GM12878 (cell line): ENCODE measurements at regions not wholly inside any gene's neighbourhood (a gene's known extent, or its start where the extent isn't known, plus 50 kb on each side); places are given as distances from the start of the nearest gene placed in this dataset.

ENCODE experiments used
- ATAC-seq: fragments of 200-7000 bp; cut with Tn5 transposase; 3 replicates; pipeline ENCODE4 v1.9.1; 2020; ENCODE audit warnings: mild to moderate bottlenecking, moderate library complexity
- BruUV-seq: library from RNA; stranded (reverse); fragments of 400-500 nt; replicated peaks from 2 replicates; lab custom pipeline; 2021; lab: Mats Ljungman, UMichigan
- CTCF ChIA-PET: fragments of 300-600 bp; sonication (Branson Sonifier 250); formaldehyde crosslinking; extraction: SDS; loops from one replicate; lab custom pipeline; 2021; ENCODE audit warnings: inconsistent platforms; lab: Yijun Ruan, JAX
- POLR2A ChIA-PET: fragments of 350-600 bp; formaldehyde crosslinking; extraction: SDS; loops from one replicate; lab custom pipeline; 2021; ENCODE audit warnings: inconsistent platforms; lab: Charles Lee
- RAD21 ChIA-PET: fragments of 300-600 bp; sonication (Branson Sonifier 250); formaldehyde crosslinking; loops from one replicate; lab custom pipeline; 2023; ENCODE audit warnings: antibody characterized with exemption; ENCODE audit not compliant: unreplicated experiment; lab: Charles Lee
- SMC1A ChIA-PET: fragments of 300-600 bp; sonication (Branson Sonifier 250); formaldehyde crosslinking; loops from one replicate; lab custom pipeline; 2023; ENCODE audit not compliant: unreplicated experiment, uncharacterized antibody; lab: Charles Lee
- DNase-seq: peaks from one replicate; pipeline ENCODE4 v3.0.0-alpha.2; 2011; ENCODE audit warnings: low read depth, low spot score
- FAIRE-seq: peaks from 3 replicates; lab custom pipeline; 2011; peaks lifted over from hg19 to GRCh38; lab: Jason Lieb, UNC
- H2AFZ ChIP-seq: 2 replicates; pipeline ENCODE4 v1.6.0; 2011; ENCODE audit warnings: low read depth, low read length, control low read depth; ENCODE audit not compliant: control insufficient read depth
- H3K27ac ChIP-seq: 2 replicates; pipeline ENCODE4 v1.5.1; 2011; ENCODE audit warnings: control low read depth; ENCODE audit not compliant: control insufficient read depth, insufficient read depth
- H3K27me3 ChIP-seq, 2 experiments: replicated peaks in 1 of 2; 2 replicates each; pipeline versions ENCODE4 v1.6.0 to v1.6.1; 2011; ENCODE audit warnings: low read length in 1 of 2; ENCODE audit not compliant: control insufficient read depth in 2 of 2, insufficient read depth in 2 of 2
- H3K36me3 ChIP-seq, 2 experiments: 2 replicates each; pipeline ENCODE4 v1.5.1; 2011; ENCODE audit warnings: low read length in 1 of 2; ENCODE audit not compliant: control insufficient read depth in 2 of 2, insufficient read depth in 2 of 2
- H3K4me1 ChIP-seq: 2 replicates; pipeline ENCODE4 v1.6.1; 2011; ENCODE audit warnings: mild to moderate bottlenecking, low read length, moderate library complexity, mixed read lengths; ENCODE audit not compliant: control insufficient read depth, insufficient read depth
- H3K4me2 ChIP-seq: 2 replicates; pipeline ENCODE4 v1.6.0; 2011; ENCODE audit warnings: control low read depth; ENCODE audit not compliant: control insufficient read depth, insufficient read depth
- H3K4me3 ChIP-seq: fragments of 200-600 bp; sonication (generic); 2 replicates; pipeline ENCODE4 v1.5.1; 2016
- H3K79me2 ChIP-seq: 2 replicates; pipeline ENCODE4 v1.6.0; 2011; ENCODE audit warnings: low read length; ENCODE audit not compliant: control insufficient read depth, insufficient read depth
- H3K9ac ChIP-seq: 2 replicates; pipeline ENCODE4 v1.8.0; 2011; ENCODE audit warnings: low read length, control low read depth, mixed read lengths; ENCODE audit not compliant: control insufficient read depth, insufficient read depth
- H3K9me3 ChIP-seq: replicated peaks from 3 replicates; pipeline ENCODE4 v1.5.1; 2011; ENCODE audit warnings: mild to moderate bottlenecking, low read length; ENCODE audit not compliant: control insufficient read depth, insufficient read depth
- H4K20me1 ChIP-seq: 2 replicates; pipeline ENCODE4 v1.6.0; 2011; ENCODE audit not compliant: control insufficient read depth, insufficient read depth
- HDAC6 ChIP-seq: fragments of 200-600 bp; sonication (generic); IDR thresholded peaks from one replicate; pipeline ENCODE4 v1.8.0; 2017; ENCODE audit warnings: antibody characterized with exemption; ENCODE audit not compliant: unreplicated experiment
- MYC ChIP-seq: IDR thresholded peaks from 2 replicates; pipeline ENCODE4 v1.6.1; 2011; ENCODE audit warnings: mild to moderate bottlenecking, low read length, moderate library complexity, inconsistent platforms; ENCODE audit not compliant: insufficient read depth, insufficient replicate concordance, insufficient read length, severe bottlenecking
- NR2C1 ChIP-seq: fragments of 450-650 bp; IDR thresholded peaks from 2 replicates; pipeline ENCODE4 v1.6.1; 2017; ENCODE audit warnings: antibody characterized with exemption, mild to moderate bottlenecking, moderate library complexity
- TCF3 ChIP-seq: IDR thresholded peaks from 2 replicates; pipeline ENCODE4 v1.6.1; 2012; ENCODE audit warnings: low read depth, mild to moderate bottlenecking, low read length, borderline replicate concordance; ENCODE audit not compliant: insufficient read depth
- YBX1 ChIP-seq: fragments of 450-650 bp; IDR thresholded peaks from 2 replicates; pipeline ENCODE4 v1.6.1; 2016; ENCODE audit warnings: antibody characterized with exemption
- ZSCAN29 ChIP-seq: fragments of 450-650 bp; IDR thresholded peaks from 2 replicates; pipeline ENCODE4 v1.6.1; 2017; ENCODE audit warnings: mild to moderate bottlenecking, moderate library complexity
- WGBS: methylation state at CpG from one replicate; pipeline ENCODE4 v1.1.6; 2016; ENCODE audit warnings: low lambda C conversion rate; ENCODE audit not compliant: insufficient replicate concordance, insufficient coverage; ENCODE audit errors: missing lambda C conversion rate; 5-methylcytosine and 5-hydroxymethylcytosine counted together
- in situ Hi-C: fragments of 300-500 bp; cut with MboI; formaldehyde crosslinking; loops from 9 replicates; pipeline ENCODE4 v1.14.3; 2018; ENCODE audit warnings: mixed read lengths
- intact Hi-C: fragments of 100-400 bp; cut with micrococcal nuclease; formaldehyde crosslinking; loops from one replicate; pipeline ENCODE4 v1.14.2; 2022; ENCODE audit not compliant: unreplicated experiment
- TF ChIP-seq, protein P1 (sequence below): fragments of 450-650 bp; formaldehyde crosslinking; IDR thresholded peaks from 2 replicates; pipeline ENCODE4 v1.4.0; 2022; ENCODE audit warnings: mild to moderate bottlenecking, moderate library complexity
- TF ChIP-seq, protein P2 (sequence below): IDR thresholded peaks from 2 replicates; pipeline ENCODE4 v1.6.1; 2012; ENCODE audit warnings: low read depth, low read length, improper control_type of control experiment
- TF ChIP-seq, protein P3 (sequence below): IDR thresholded peaks from 2 replicates; pipeline ENCODE4 v1.6.1; 2011; ENCODE audit warnings: mild to moderate bottlenecking, low read depth, low read length, moderate library complexity; ENCODE audit not compliant: insufficient replicate concordance

DNA sequence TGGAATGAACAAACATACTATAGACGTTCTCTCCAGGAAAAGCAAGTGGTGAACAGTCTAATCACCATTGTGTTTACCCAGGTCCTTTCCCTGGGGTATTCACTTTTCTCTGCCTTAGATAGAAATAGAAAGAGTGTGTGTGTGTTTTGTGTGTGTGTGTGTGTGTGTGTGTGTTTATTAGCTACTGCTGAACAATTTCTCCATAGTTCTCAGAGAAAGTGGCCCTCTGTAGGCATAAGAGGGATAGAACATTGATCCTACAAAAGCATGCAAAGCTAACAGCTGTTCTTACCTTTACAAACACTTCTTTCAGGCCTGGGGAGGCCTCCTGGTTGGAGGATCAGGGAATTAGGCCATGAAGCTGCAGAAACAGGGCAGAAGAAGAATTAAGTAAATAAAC is 665.7 kb upstream of the TBX3 start:
- ATAC-seq = no peak

More for the DNA sequence above, 665.7 kb upstream of the TBX3 start:
- TF ChIP-seq, protein P1, sequence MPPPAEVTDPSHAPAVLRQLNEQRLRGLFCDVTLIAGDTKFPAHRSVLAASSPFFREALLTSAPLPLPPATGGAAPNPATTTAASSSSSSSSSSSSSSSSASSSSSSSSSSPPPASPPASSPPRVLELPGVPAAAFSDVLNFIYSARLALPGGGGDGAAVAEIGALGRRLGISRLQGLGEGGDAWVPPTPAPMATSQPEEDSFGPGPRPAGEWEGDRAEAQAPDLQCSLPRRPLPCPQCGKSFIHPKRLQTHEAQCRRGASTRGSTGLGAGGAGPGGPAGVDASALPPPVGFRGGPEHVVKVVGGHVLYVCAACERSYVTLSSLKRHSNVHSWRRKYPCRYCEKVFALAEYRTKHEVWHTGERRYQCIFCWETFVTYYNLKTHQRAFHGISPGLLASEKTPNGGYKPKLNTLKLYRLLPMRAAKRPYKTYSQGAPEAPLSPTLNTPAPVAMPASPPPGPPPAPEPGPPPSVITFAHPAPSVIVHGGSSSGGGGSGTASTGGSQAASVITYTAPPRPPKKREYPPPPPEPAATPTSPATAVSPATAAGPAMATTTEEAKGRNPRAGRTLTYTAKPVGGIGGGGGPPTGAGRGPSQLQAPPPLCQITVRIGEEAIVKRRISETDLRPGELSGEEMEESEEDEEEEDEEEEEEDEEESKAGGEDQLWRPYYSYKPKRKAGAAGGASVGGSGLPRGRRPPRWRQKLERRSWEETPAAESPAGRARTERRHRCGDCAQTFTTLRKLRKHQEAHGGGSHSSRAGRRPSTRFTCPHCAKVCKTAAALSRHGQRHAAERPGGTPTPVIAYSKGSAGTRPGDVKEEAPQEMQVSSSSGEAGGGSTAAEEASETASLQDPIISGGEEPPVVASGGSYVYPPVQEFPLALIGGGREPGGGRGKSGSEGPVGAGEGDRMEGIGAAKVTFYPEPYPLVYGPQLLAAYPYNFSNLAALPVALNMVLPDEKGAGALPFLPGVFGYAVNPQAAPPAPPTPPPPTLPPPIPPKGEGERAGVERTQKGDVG (CRISPR knock-in tag) = no peak
- TF ChIP-seq YBX1 (no peak), MYC (no peak), HDAC6 (no peak), NR2C1 (no peak), TCF3 (no peak), ZSCAN29 (no peak)
- TF ChIP-seq, protein P2, sequence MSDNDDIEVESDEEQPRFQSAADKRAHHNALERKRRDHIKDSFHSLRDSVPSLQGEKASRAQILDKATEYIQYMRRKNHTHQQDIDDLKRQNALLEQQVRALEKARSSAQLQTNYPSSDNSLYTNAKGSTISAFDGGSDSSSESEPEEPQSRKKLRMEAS = no peak
- TF ChIP-seq, protein P3, sequence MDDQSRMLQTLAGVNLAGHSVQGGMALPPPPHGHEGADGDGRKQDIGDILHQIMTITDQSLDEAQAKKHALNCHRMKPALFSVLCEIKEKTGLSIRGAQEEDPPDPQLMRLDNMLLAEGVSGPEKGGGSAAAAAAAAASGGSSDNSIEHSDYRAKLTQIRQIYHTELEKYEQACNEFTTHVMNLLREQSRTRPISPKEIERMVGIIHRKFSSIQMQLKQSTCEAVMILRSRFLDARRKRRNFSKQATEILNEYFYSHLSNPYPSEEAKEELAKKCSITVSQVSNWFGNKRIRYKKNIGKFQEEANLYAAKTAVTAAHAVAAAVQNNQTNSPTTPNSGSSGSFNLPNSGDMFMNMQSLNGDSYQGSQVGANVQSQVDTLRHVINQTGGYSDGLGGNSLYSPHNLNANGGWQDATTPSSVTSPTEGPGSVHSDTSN = no peak
- Histone ChIP-seq H3K27ac (no peak overlapping the region), H3K4me2 (no peak overlapping the region), H3K4me3 (no peak overlapping the region), H3K4me1 (no peaks in the 10 kb centered on the region), H3K9ac (no peak overlapping the region), H3K9me3 (no peaks in the 10 kb centered on the region), H2AFZ (no peak overlapping the region), H3K79me2 (no peaks in the 10 kb centered on the region), H4K20me1 (no peaks in the 10 kb centered on the region), H3K36me3 (no peaks in the 10 kb centered on the region), H3K27me3 (no peaks in the 10 kb centered on the region)
- DNase-seq (no peak), FAIRE-seq (no peak)
- intact Hi-C loops = no loop called here
- CTCF ChIA-PET = no interaction called here
- POLR2A ChIA-PET = no interaction called here
- no TSS peak for BruUV-seq
- RAD21 ChIA-PET = no interaction called here
- in situ Hi-C loops = no loop called here
- WGBS = 0% methylated on average over 1 of the region's 1 CpG
- SMC1A ChIA-PET = no interaction called here
